ENCODE measurements at regions not wholly inside any gene's neighbourhood (a gene's known extent, or its start where the extent isn't known, plus 50 kb on each side); places are given as distances from the start of the nearest gene placed in this dataset.

DNA sequence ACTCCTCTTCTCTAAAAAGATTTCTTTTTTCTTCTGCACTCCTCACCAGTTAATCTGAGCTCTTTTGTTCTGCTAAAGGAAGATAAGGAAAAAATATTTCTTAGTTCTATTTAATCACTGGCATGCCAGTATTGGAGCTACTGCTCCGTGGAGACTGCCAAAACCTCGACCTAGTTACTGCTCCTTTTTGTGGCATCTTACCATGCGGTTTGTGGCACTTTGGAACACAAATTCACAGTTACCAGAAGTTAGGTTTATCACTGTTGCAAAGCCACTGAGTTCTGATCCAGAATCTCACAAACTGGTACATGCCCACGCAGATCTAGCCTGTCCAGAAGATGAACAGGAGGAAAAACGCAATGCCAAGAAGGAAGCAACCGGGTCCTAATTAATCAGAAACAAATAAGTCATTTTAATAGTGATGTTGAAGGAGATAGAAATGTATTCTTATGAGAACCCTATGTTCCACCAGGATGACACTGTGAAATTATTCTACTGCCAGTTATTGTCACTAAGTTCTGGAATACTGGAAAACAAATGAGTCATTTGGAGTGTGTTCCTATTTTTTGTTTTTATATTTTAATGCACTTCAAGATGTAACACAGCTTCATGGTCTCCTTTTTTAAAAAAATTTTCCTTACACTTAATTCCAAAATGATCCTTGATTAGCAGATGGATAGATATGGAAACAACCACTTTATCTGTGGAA, 106.7 kb upstream of the GK2 start:
- H3K4me1 ChIP-seq (ENCODE audit: control insufficient read depth, extremely low read depth, insufficient read depth, low read length), result no peaks in the 10 kb centered on the region
- H3K27ac ChIP-seq (ENCODE audit: insufficient read depth, low read length), result no peak overlapping the region
- no peak overlapping the region for H3K4me3 ChIP-seq (replicated peaks in 1 of 4; ENCODE audit: control extremely low read depth in 1 of 4, insufficient read depth in 1 of 4, low read depth in 3 of 4, low read length in 4 of 4)
- no peaks in the 10 kb centered on the region for H3K36me3 ChIP-seq (ENCODE audit: control insufficient read depth, insufficient read depth, low read length)
- no peaks in the 10 kb centered on the region for H3K27me3 ChIP-seq (ENCODE audit: control insufficient read depth, insufficient read depth, low read length)
- H3K9ac ChIP-seq (ENCODE audit: insufficient read depth, low read length), result no peak overlapping the region
- H3K79me2 ChIP-seq (ENCODE audit: control insufficient read depth, insufficient read depth, low read length), result no peaks in the 10 kb centered on the region
- no peak overlapping the region for H3K4me2 ChIP-seq (ENCODE audit: extremely low read depth, insufficient read depth, low read length)
- DNase-seq (ENCODE audit: low read depth in 2 of 2), result no peak
- H3K9me3 ChIP-seq (ENCODE audit: control insufficient read depth, insufficient read depth, low read depth, low read length), result no peaks in the 10 kb centered on the region
- no peaks in the 10 kb centered on the region for H4K20me1 ChIP-seq (ENCODE audit: control insufficient read depth, extremely low read depth, insufficient read depth, low read length)
- no peak overlapping the region for H2AFZ ChIP-seq (ENCODE audit: low read length)
- no peak for TF ChIP-seq EZH2 (IDR thresholded peaks at IDR 0.05; ENCODE audit: low read length, missing control alignments)
- TF ChIP-seq, protein P1, sequence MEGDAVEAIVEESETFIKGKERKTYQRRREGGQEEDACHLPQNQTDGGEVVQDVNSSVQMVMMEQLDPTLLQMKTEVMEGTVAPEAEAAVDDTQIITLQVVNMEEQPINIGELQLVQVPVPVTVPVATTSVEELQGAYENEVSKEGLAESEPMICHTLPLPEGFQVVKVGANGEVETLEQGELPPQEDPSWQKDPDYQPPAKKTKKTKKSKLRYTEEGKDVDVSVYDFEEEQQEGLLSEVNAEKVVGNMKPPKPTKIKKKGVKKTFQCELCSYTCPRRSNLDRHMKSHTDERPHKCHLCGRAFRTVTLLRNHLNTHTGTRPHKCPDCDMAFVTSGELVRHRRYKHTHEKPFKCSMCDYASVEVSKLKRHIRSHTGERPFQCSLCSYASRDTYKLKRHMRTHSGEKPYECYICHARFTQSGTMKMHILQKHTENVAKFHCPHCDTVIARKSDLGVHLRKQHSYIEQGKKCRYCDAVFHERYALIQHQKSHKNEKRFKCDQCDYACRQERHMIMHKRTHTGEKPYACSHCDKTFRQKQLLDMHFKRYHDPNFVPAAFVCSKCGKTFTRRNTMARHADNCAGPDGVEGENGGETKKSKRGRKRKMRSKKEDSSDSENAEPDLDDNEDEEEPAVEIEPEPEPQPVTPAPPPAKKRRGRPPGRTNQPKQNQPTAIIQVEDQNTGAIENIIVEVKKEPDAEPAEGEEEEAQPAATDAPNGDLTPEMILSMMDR (conservative IDR thresholded peaks at IDR 0.05 in 1 of 2, IDR thresholded peaks at IDR 0.05 in 1 of 2; ENCODE audit: low read depth in 1 of 2, low read length in 2 of 2), result no peak

- Histone ChIP-seq H3K9me3 (ENCODE audit: control insufficient read depth, insufficient read depth, low read depth, low read length) (no peaks in the 10 kb centered on the region), H2AFZ (ENCODE audit: low read length) (no peak overlapping the region), H3K4me3 (replicated peaks in 1 of 4; ENCODE audit: control extremely low read depth in 1 of 4, insufficient read depth in 1 of 4, low read depth in 3 of 4, low read length in 4 of 4) (no peak overlapping the region), H3K9ac (ENCODE audit: insufficient read depth, low read length) (no peak overlapping the region), H3K79me2 (ENCODE audit: control insufficient read depth, insufficient read depth, low read length) (no peaks in the 10 kb centered on the region), H3K4me1 (ENCODE audit: control insufficient read depth, extremely low read depth, insufficient read depth, low read length) (no peaks in the 10 kb centered on the region), H3K36me3 (ENCODE audit: control insufficient read depth, insufficient read depth, low read length) (no peaks in the 10 kb centered on the region), H3K27me3 (ENCODE audit: control insufficient read depth, insufficient read depth, low read length) (no peaks in the 10 kb centered on the region), H4K20me1 (ENCODE audit: control insufficient read depth, extremely low read depth, insufficient read depth, low read length) (no peaks in the 10 kb centered on the region), H3K4me2 (ENCODE audit: extremely low read depth, insufficient read depth, low read length) (no peak overlapping the region), H3K27ac (ENCODE audit: insufficient read depth, low read length) (no peak overlapping the region)
- TF ChIP-seq, protein P1 (conservative IDR thresholded peaks at IDR 0.05 in 1 of 2, IDR thresholded peaks at IDR 0.05 in 1 of 2; ENCODE audit: low read depth in 1 of 2, low read length in 2 of 2), result no peak
- no peak for TF ChIP-seq EZH2 (IDR thresholded peaks at IDR 0.05; ENCODE audit: low read length, missing control alignments)
- no peak for DNase-seq (ENCODE audit: low read depth in 2 of 2)
Observed at GRCh38 chr4:79513576-79513975, 105.5 kb upstream of the GK2 start.

DNA sequence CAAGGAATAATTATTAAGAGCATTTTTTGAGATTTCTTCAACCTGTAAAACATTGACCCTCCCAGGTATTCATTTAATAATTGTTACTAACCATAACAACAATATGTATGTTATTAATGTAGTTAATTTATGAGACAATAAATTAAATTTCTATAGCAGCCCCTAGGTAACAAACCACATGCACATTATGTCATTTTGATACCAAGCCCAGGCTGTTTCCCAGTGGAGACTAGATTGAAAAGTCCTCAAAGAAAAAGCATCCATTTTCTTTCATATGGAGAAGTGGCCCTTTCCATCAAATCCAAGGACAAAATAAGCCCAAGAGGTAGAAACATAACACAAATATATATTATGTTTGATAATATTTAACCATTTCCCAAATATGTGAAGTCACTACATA, 104.3 kb upstream of the GK2 start:
- TF ChIP-seq, protein P1 (conservative IDR thresholded peaks at IDR 0.05 in 1 of 2, IDR thresholded peaks at IDR 0.05 in 1 of 2; ENCODE audit: low read depth in 1 of 2, low read length in 2 of 2), result no peak
- no peak for TF ChIP-seq EZH2 (IDR thresholded peaks at IDR 0.05; ENCODE audit: low read length, missing control alignments)
- H3K9me3 ChIP-seq (ENCODE audit: control insufficient read depth, insufficient read depth, low read depth, low read length), result no peaks in the 10 kb centered on the region
- H4K20me1 ChIP-seq (ENCODE audit: control insufficient read depth, extremely low read depth, insufficient read depth, low read length), result no peaks in the 10 kb centered on the region
- H2AFZ ChIP-seq (ENCODE audit: low read length), result no peak overlapping the region
- no peaks in the 10 kb centered on the region for H3K27me3 ChIP-seq (ENCODE audit: control insufficient read depth, insufficient read depth, low read length)
- H3K79me2 ChIP-seq (ENCODE audit: control insufficient read depth, insufficient read depth, low read length), result no peaks in the 10 kb centered on the region
- H3K4me2 ChIP-seq (ENCODE audit: extremely low read depth, insufficient read depth, low read length), result no peak overlapping the region
- no peaks in the 10 kb centered on the region for H3K4me1 ChIP-seq (ENCODE audit: control insufficient read depth, extremely low read depth, insufficient read depth, low read length)
- H3K36me3 ChIP-seq (ENCODE audit: control insufficient read depth, insufficient read depth, low read length), result no peaks in the 10 kb centered on the region
- no peak overlapping the region for H3K9ac ChIP-seq (ENCODE audit: insufficient read depth, low read length)
- no peak overlapping the region for H3K4me3 ChIP-seq (replicated peaks in 1 of 4; ENCODE audit: control extremely low read depth in 1 of 4, insufficient read depth in 1 of 4, low read depth in 3 of 4, low read length in 4 of 4)
- DNase-seq (ENCODE audit: low read depth in 2 of 2), result no peak
- H3K27ac ChIP-seq (ENCODE audit: insufficient read depth, low read length), result no peak overlapping the region
